GM21619 (cell line): ENCODE measurements at regions not wholly inside any gene's neighbourhood (a gene's known extent, or its start where the extent isn't known, plus 50 kb on each side); places are given as distances from the start of the nearest gene placed in this dataset.

Experiments
- ATAC-seq: cut with Tn5 transposase; IDR thresholded peaks from one replicate; pipeline ENCODE4 v1.9.1; 2021; ENCODE audit not compliant: unreplicated experiment

DNA sequence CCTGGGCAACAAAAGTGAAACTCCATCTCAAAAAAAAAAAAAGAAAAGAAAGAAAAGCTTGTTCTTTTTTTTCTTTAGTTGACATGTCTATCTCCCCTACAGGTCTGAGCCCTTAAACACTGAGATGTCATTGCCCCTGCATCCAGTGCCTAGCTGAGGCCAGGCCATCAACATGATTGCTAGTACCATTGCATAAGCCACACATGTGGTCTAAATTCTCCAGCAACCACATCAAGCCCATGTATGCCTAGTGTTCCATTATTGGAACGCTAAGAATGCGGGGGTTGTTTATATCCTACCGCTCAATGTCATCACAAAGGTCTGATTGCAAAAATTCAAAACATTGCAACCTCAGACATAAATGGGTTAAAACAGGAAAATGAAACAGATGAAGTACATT lies 62.7 kb downstream of the NPTX2 start:
- no peak for ATAC-seq

- ATAC-seq = no peak
Observed at GRCh38 chr7:98681511-98681910, 64.4 kb downstream of the NPTX2 start.

GRCh38 chr7:98681951-98682350 lies 64.9 kb downstream of the NPTX2 start:
- ATAC-seq = no peak

GRCh38 chr7:98683514-98683913 lies 66.4 kb downstream of the NPTX2 start:
- no peak for ATAC-seq

GRCh38 chr7:98685541-98685940 lies 68.5 kb downstream of the NPTX2 start:
- no peak for ATAC-seq

DNA sequence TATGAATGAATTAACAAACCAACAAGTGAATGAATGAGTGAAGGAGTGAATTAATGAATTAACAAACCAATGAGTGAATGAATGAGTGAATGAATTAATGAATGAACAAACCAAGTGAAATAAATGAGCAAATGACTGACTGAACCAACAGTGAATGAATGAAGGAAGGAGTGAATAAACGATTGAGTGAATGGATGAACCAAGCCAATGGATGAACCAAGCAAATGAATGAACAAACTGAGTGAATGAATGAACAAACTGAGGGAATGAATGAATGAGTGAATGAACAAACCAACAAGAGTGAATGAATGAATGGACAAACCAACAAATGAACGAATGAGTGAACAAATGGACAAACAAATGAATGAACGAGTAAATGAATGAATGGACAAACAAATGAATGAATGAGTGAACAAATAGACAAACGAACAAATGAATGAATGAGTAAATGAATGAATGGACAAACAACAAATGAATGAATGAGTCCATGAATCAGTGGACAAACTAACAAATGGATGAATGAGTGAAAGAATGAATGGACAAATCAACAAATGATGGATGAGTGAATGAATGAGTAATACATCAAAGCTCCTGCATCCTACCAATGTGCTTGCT lies 69.5 kb downstream of the NPTX2 start:
- ATAC-seq = no peak

DNA sequence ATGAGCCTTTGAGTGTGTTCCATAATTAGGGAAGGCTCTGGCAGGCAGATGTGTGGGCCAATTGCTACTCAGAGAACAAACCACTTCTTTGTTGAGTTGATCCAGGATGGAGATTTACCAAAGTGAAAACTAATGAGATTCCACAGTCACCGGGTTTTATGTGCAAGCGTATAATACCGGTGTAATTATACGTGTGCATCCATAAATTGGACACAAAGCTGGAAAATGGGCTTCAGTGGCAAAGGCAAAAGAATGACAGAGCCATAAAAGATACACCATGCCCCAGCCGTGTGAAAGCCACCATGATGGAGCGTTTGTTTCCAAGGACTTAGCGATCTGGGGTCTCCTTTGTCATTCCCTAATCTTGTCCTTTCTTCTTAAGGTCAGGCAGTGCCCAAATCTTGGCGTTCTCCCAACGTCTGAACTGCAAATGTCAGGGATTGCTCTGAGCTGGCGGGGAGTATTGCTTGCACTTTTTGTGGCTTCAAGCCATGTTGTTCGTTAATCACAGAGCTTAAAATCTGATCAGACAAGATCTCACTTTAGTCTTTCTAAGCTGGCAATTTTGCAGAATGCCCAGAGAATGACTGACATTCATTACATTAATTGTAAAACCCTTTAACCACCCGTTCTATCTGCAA lies 70.1 kb downstream of the NPTX2 start:
- no peak for ATAC-seq

GRCh38 chr7:98691619-98692018 lies 74.5 kb downstream of the NPTX2 start:
- ATAC-seq = no peak

DNA sequence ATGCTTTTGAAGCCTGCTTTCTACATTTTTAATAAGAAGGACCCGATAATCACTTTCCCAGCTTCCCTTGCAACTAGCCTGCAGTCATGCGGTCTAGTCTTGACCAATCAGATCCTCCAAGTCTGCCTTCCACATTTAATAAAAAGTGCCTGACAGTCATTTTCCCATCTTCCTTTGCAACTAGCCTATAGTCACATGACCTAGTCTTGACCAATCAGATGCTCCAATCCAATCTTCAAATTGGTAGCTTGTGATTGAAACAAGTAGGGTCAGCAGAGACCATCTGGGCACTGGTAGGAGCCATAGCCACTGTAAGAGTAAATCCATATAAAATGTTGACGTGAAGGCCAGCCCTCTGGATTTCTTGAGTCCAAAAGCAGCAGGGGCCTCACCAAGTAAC lies 80.0 kb downstream of the NPTX2 start:
- no peak for ATAC-seq

DNA sequence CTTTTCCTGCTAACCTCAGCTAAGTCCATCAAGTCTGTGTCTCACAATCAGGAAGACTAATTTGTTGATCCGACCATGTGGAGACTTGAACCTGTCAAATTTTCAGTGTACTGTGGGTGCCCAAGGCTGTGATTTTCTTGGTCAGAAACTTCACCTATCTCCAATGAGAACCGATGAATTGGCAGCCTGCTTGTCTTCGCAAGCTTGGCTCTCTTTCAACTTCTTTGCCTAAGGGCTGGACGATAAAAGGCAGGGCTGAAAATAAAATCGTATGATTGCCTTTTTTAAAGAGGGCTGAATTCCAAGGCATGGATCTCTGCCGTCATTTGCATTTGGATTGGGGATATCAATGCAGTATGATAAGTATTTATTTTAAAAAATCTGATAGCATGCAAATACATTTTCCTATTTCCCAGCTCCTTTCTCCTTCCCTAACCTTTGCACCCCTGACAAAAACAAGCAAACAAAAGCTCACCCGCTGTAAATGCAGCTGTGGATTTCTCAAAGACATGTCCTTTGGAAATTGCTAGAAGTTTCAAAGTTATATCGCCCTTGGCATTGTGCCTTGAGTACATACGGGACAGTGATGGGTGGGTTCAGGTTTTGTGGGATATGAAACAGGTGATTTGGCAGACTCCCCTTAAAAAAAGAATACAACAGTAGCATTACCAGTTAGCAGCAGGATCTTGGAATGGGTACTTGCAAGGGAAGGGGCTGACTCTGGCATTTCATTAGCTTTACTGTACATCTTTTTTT lies 80.6 kb downstream of the NPTX2 start:
- no peak for ATAC-seq

DNA sequence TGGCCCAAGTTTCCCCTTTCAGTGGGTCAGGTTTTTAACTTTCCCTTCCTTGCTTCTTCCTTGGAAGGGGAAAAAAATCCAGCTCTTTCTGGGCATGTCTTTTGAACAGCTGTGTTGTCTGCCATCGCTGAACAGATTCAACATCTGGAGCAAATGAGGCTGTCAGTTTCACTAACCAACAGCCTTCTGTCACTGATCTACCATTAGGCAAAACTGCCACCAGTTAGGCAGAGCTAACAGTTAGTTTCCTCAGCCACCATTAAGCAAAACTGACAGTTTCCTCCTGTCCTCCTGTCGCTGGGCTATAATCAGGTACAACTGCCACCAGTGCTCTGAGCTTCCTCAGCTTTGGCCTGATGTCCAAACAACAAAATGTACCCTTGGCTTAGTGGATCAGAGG lies 81.9 kb downstream of the NPTX2 start:
- no peak for ATAC-seq

- no peak for ATAC-seq
Observed at GRCh38 chr7:98700533-98700932, 83.4 kb downstream of the NPTX2 start.

DNA sequence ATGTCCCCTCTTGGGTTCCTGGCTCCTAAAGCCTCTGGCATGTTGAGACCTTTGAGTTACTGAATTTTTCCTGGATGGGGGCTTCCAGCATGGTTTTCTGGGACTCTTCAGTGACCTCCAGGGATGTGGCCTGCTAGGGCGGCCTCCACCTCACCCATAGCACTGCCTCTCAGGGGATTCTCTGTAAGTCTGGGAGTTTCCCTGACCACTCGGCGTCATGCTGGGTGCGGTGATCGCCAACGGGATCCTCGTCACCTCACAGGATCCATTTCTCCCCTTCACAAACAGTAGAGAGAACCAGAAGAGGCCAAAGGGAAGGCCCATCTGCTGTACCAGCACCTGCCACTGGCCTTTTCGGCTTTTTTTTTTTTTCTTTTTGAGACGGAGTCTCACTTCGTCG lies 84.3 kb downstream of the NPTX2 start:
- no peak for ATAC-seq

DNA sequence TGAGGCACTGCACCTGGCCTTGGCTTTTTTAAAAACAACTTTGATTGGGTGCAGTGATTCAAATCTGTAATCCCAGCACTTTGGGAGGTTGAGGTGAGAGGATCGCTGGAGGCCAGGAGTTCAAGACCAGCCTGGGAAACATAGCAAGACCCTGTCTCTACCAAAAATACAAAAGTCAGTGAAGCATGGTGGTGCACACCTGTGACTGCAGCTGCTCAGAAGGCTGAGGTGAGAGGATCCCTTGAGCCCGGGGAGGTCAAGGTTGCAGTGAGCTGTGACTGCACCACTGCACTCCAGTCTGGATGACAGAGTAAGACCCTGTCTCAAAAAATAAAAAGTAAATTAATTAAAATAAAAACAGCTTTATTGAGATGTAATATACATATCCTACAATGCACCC lies 84.9 kb downstream of the NPTX2 start:
- no peak for ATAC-seq

DNA sequence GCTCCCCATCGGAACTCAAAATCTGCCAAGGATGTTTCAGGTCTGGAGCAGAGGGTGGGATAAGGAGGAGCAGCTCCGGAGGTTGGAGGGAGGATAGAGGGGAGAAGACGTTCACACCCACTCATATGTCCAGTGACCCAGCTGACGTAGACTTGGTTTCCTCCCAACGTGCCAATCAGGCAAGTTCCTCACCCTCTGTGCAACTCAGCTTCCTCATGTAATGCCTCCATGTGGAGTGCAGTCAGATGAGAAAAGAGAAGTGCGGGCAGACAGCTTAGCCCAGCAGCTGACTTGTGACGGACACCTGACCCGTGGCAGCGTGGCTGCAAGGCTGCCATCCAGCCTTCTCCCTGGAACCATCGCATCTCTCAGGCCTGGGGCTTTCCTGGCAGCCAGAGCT lies 86.8 kb downstream of the NPTX2 start:
- no peak for ATAC-seq

GRCh38 chr7:98705626-98706025 lies 88.5 kb downstream of the NPTX2 start:
- no peak for ATAC-seq

DNA sequence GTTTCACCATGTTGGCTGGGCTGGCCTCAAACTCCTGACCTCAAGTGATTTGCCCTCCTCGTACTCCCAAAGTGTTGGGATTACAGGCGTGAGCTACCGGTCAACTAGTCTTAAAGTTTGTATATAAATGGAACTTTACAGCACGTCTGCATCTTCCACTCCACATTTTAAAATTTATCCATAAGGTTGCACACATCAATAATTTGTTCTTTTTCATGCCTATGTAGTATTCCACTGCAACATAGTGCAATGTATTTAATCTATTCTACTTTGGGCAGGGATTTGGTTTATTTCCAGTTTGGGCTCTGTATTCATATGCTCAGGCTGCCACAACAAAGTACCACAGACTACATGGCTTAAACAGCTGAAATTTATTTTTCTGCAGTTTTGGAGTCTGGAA lies 90.0 kb downstream of the NPTX2 start:
- no peak for ATAC-seq

GRCh38 chr7:98711945-98712344 lies 94.9 kb downstream of the NPTX2 start:
- no peak for ATAC-seq

- no peak for ATAC-seq
Observed at GRCh38 chr7:98713165-98713810, 96.2 kb downstream of the NPTX2 start.

DNA sequence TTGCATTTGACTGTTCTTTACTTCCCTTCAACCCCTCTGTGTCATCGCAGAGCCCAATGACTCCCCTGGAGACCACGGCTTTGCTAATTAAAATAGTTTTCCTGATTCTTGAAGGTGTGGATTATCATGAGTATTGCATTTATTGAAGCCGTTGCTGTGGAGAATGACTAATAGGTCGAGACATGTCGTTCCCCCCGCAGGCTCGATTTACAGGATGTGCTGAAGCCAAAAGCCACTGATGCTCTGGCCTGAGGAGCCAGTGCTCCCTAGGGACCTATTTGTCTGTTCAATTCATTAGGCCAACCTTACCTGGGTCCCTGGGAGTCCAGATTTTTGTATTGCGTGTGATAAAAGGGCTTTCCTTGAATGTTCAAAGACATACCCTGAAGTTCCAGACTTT lies 102.3 kb downstream of the NPTX2 start:
- ATAC-seq = no peak

DNA sequence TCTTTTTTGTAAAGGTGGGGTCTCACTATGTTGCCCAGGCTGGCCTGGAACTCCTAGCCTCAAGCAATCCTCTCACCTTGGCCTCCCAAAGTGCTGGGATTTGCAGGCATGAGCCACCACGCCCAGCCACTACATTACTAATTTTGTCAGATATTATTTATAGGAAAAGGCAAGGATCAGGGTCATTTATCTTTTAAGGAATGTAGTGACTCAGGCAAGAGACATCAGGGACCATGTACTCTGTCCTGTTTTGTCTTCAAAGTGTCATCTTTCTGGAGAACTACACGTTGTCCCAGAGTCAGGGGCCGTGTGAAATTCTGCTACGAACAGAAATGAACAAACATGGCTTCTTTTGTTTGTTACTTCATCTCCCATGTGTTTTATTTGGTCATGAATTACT lies 105.3 kb downstream of the NPTX2 start:
- ATAC-seq = no peak

DNA sequence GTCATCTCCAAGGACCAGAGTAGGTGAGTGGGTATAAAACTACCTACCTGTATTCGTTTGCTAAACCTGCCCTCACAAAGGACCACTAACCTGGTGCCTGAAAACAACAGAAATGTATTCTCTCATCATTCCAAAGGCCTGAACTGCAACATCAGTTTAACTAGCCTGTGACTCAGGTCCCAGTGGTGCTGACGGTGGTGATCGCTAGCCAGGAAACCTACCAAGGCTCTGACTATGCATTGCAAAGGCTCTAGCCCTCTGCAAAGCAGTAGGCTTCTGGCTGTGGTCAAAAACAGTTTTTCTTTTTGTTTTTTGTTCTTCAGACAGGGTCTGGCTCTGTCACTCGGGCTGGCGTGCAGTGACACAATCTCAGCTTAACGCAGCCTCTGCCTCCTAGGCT lies 107.5 kb downstream of the NPTX2 start:
- no peak for ATAC-seq
